ENCODE measurements at regions not wholly inside any gene's neighbourhood (a gene's known extent, or its start where the extent isn't known, plus 50 kb on each side); places are given as distances from the start of the nearest gene placed in this dataset.

GRCh38 chrX:3527166-3527565 lies 180.7 kb upstream of the MXRA5 start:
- no peak for TF ChIP-seq CTCF (IDR thresholded peaks at IDR 0.05)
- H3K27ac Mint-ChIP-seq (ENCODE audit: unreplicated experiment) = no peak overlapping the region
- no peaks in the 10 kb centered on the region for H3K9me3 Mint-ChIP-seq (ENCODE audit: unreplicated experiment)
- DNase-seq (ENCODE audit: extremely low spot score, unreplicated experiment) = no peak
- no peak overlapping the region for H3K4me3 Mint-ChIP-seq (ENCODE audit: unreplicated experiment)
- H3K27me3 Mint-ChIP-seq (ENCODE audit: unreplicated experiment) = no peaks in the 10 kb centered on the region
- H3K4me1 Mint-ChIP-seq (ENCODE audit: unreplicated experiment) = no peaks in the 10 kb centered on the region
- H3K36me3 Mint-ChIP-seq (ENCODE audit: unreplicated experiment) = no peaks in the 10 kb centered on the region

- TF ChIP-seq CTCF (IDR thresholded peaks at IDR 0.05) = no peak
- Mint-ChIP-seq H3K27ac (ENCODE audit: unreplicated experiment) (no peak overlapping the region), H3K4me1 (ENCODE audit: unreplicated experiment) (no peaks in the 10 kb centered on the region), H3K9me3 (ENCODE audit: unreplicated experiment) (no peaks in the 10 kb centered on the region), H3K27me3 (ENCODE audit: unreplicated experiment) (no peaks in the 10 kb centered on the region), H3K4me3 (ENCODE audit: unreplicated experiment) (no peak overlapping the region), H3K36me3 (ENCODE audit: unreplicated experiment) (no peaks in the 10 kb centered on the region)
- no peak for DNase-seq (ENCODE audit: extremely low spot score, unreplicated experiment)
Measured at GRCh38 chrX:3526731-3527130, 180.3 kb upstream of the MXRA5 start.

- DNase-seq (ENCODE audit: extremely low spot score, unreplicated experiment) = no peak
- Mint-ChIP-seq H3K9me3 (ENCODE audit: unreplicated experiment) (no peaks in the 10 kb centered on the region), H3K4me1 (ENCODE audit: unreplicated experiment) (no peaks in the 10 kb centered on the region), H3K27ac (ENCODE audit: unreplicated experiment) (no peak overlapping the region), H3K4me3 (ENCODE audit: unreplicated experiment) (no peak overlapping the region), H3K27me3 (ENCODE audit: unreplicated experiment) (no peaks in the 10 kb centered on the region), H3K36me3 (ENCODE audit: unreplicated experiment) (no peaks in the 10 kb centered on the region)
- no peak for TF ChIP-seq CTCF (IDR thresholded peaks at IDR 0.05)
Measured at GRCh38 chrX:3526071-3526470, 179.6 kb upstream of the MXRA5 start.

GRCh38 chrX:3522101-3522650 lies 175.7 kb upstream of the MXRA5 start:
- no peak overlapping the region for H3K4me3 Mint-ChIP-seq (ENCODE audit: unreplicated experiment)
- no peaks in the 10 kb centered on the region for H3K9me3 Mint-ChIP-seq (ENCODE audit: unreplicated experiment)
- TF ChIP-seq CTCF (IDR thresholded peaks at IDR 0.05) = no peak
- H3K36me3 Mint-ChIP-seq (ENCODE audit: unreplicated experiment) = no peaks in the 10 kb centered on the region
- H3K27ac Mint-ChIP-seq (ENCODE audit: unreplicated experiment) = no peak overlapping the region
- H3K27me3 Mint-ChIP-seq (ENCODE audit: unreplicated experiment) = no peaks in the 10 kb centered on the region
- H3K4me1 Mint-ChIP-seq (ENCODE audit: unreplicated experiment) = peaks cover 21% of the 10 kb centered on the region
- DNase-seq (ENCODE audit: extremely low spot score, unreplicated experiment) = no peak

- no peak for DNase-seq (ENCODE audit: extremely low spot score, unreplicated experiment)
- no peaks in the 10 kb centered on the region for H3K36me3 Mint-ChIP-seq (ENCODE audit: unreplicated experiment)
- H3K27ac Mint-ChIP-seq (ENCODE audit: unreplicated experiment) = no peak overlapping the region
- no peak for TF ChIP-seq CTCF (IDR thresholded peaks at IDR 0.05)
- H3K4me3 Mint-ChIP-seq (ENCODE audit: unreplicated experiment) = peak overlapping the region; percentile 56
- H3K9me3 Mint-ChIP-seq (ENCODE audit: unreplicated experiment) = no peaks in the 10 kb centered on the region
- H3K27me3 Mint-ChIP-seq (ENCODE audit: unreplicated experiment) = no peaks in the 10 kb centered on the region
- H3K4me1 Mint-ChIP-seq (ENCODE audit: unreplicated experiment) = peaks cover 23% of the 10 kb centered on the region
Measured at GRCh38 chrX:3521396-3521795, 174.9 kb upstream of the MXRA5 start.
